Liver (tissue), 3 donors: ENCODE measurements at regions not wholly inside any gene's neighbourhood (a gene's known extent, or its start where the extent isn't known, plus 50 kb on each side); places are given as distances from the start of the nearest gene placed in this dataset.

ENCODE experiments used
- EGR1 ChIP-seq, 2 donors: IDR thresholded peaks; 2 replicates each; pipeline ENCODE4 v1.6.1; 2016 to 2018; ENCODE audit warnings: antibody characterized with exemption in 2 of 2, low read depth in 2 of 2
- TAF1 ChIP-seq: conservative IDR thresholded peaks from 2 replicates; pipeline ENCODE4 v1.6.1; 2016; ENCODE audit warnings: antibody characterized with exemption, mild to moderate bottlenecking
- YY1 ChIP-seq: IDR thresholded peaks from 2 replicates; pipeline ENCODE4 v1.6.1; 2016; ENCODE audit warnings: antibody characterized with exemption, mild to moderate bottlenecking
- TF ChIP-seq, protein P1 (sequence below): fragments of 150-350 bp; IDR thresholded peaks from 2 replicates; pipeline ENCODE4 v1.5.1; 2017; ENCODE audit warnings: improper control_type of control experiment, low read depth, low read length; ENCODE audit not compliant: missing input control
- TF ChIP-seq, protein P2 (sequence below): IDR thresholded peaks from 2 replicates; pipeline ENCODE4 v1.6.1; 2016; ENCODE audit warnings: antibody characterized with exemption, mild to moderate bottlenecking
- TF ChIP-seq, protein P3 (sequence below): IDR thresholded peaks from 2 replicates; pipeline ENCODE4 v1.6.1; 2016; ENCODE audit warnings: antibody characterized with exemption
- TF ChIP-seq, protein P4 (sequence below): IDR thresholded peaks from 2 replicates; pipeline ENCODE4 v1.6.1; 2016; ENCODE audit warnings: antibody characterized with exemption
- donor health status: healthy.
- donor health status: healthy.

DNA sequence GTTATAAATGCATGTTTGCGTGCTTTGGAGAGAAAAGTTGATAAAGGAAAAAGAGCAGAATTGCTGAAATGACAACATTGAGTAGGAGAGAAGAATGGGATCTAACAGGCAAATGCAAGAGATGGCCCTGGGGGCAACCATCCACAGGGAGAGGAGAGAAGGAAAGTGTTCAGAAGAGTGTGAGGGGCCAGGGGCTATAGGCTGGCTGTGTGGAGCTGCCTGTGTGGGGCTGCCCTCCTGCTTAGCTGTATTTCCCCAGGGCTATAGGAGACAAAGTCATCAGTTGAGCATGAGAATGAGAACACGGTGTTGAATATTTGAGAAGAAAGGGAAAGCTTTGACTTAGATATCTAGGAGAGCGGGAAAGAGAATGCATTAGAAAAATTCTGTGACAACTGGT lies 572.0 kb downstream of the SOX11 start:
- TF ChIP-seq, protein P1, sequence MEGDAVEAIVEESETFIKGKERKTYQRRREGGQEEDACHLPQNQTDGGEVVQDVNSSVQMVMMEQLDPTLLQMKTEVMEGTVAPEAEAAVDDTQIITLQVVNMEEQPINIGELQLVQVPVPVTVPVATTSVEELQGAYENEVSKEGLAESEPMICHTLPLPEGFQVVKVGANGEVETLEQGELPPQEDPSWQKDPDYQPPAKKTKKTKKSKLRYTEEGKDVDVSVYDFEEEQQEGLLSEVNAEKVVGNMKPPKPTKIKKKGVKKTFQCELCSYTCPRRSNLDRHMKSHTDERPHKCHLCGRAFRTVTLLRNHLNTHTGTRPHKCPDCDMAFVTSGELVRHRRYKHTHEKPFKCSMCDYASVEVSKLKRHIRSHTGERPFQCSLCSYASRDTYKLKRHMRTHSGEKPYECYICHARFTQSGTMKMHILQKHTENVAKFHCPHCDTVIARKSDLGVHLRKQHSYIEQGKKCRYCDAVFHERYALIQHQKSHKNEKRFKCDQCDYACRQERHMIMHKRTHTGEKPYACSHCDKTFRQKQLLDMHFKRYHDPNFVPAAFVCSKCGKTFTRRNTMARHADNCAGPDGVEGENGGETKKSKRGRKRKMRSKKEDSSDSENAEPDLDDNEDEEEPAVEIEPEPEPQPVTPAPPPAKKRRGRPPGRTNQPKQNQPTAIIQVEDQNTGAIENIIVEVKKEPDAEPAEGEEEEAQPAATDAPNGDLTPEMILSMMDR = no peak
- TF ChIP-seq EGR1 (IDR thresholded peaks at IDR 0.05; ENCODE audit: low read depth in 2 of 2) (no peak), TAF1 (no peak), YY1 (no peak)
- TF ChIP-seq, protein P2, sequence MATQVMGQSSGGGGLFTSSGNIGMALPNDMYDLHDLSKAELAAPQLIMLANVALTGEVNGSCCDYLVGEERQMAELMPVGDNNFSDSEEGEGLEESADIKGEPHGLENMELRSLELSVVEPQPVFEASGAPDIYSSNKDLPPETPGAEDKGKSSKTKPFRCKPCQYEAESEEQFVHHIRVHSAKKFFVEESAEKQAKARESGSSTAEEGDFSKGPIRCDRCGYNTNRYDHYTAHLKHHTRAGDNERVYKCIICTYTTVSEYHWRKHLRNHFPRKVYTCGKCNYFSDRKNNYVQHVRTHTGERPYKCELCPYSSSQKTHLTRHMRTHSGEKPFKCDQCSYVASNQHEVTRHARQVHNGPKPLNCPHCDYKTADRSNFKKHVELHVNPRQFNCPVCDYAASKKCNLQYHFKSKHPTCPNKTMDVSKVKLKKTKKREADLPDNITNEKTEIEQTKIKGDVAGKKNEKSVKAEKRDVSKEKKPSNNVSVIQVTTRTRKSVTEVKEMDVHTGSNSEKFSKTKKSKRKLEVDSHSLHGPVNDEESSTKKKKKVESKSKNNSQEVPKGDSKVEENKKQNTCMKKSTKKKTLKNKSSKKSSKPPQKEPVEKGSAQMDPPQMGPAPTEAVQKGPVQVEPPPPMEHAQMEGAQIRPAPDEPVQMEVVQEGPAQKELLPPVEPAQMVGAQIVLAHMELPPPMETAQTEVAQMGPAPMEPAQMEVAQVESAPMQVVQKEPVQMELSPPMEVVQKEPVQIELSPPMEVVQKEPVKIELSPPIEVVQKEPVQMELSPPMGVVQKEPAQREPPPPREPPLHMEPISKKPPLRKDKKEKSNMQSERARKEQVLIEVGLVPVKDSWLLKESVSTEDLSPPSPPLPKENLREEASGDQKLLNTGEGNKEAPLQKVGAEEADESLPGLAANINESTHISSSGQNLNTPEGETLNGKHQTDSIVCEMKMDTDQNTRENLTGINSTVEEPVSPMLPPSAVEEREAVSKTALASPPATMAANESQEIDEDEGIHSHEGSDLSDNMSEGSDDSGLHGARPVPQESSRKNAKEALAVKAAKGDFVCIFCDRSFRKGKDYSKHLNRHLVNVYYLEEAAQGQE = no peak
- TF ChIP-seq, protein P3, sequence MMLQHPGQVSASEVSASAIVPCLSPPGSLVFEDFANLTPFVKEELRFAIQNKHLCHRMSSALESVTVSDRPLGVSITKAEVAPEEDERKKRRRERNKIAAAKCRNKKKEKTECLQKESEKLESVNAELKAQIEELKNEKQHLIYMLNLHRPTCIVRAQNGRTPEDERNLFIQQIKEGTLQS = no peak
- TF ChIP-seq, protein P4, sequence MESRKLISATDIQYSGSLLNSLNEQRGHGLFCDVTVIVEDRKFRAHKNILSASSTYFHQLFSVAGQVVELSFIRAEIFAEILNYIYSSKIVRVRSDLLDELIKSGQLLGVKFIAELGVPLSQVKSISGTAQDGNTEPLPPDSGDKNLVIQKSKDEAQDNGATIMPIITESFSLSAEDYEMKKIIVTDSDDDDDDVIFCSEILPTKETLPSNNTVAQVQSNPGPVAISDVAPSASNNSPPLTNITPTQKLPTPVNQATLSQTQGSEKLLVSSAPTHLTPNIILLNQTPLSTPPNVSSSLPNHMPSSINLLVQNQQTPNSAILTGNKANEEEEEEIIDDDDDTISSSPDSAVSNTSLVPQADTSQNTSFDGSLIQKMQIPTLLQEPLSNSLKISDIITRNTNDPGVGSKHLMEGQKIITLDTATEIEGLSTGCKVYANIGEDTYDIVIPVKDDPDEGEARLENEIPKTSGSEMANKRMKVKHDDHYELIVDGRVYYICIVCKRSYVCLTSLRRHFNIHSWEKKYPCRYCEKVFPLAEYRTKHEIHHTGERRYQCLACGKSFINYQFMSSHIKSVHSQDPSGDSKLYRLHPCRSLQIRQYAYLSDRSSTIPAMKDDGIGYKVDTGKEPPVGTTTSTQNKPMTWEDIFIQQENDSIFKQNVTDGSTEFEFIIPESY = no peak
